ENCODE measurements at regions not wholly inside any gene's neighbourhood (a gene's known extent, or its start where the extent isn't known, plus 50 kb on each side); places are given as distances from the start of the nearest gene placed in this dataset.
"Not testable (repeated sequence)": the region's sequence is repeated elsewhere in the genome, so short reads cannot be mapped to it uniquely, and the experiment has no call there.

DNA sequence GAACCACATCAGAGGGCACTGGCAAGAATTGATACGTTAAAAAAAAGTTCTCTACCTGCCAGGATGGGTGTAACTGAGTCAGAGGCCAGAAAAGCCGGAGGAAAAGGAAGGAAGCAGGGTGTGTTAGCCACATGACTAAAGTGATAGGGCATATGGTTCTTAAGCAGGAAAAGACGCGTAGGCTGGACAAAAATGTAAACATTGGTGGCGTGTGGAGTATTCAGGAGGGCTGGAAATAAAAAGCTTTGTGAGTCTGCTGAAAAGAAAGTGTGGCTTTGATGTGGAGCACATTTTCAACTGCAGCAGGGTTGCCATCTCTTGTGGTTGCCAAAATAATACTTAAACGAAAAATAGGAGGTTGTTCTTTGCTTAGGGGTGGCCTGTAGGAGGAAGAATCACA lies 186.5 kb upstream of the RPL34 start:
- Mint-ChIP-seq H3K4me3 (no peak overlapping the region), H3K4me1 (no peaks in the 10 kb centered on the region), H3K27ac (no peak overlapping the region), H3K27me3 (no peaks in the 10 kb centered on the region), H3K9me3 (ENCODE audit: insufficient read depth) (no peaks in the 10 kb centered on the region)
- ChIA-PET POLR2A (no interaction called here), CTCF (no interaction called here)
- H2AFZ ChIP-seq (ENCODE audit: insufficient read depth, low read depth, low read length, poor library complexity, severe bottlenecking) = no peak overlapping the region
- H3K4me2 ChIP-seq (replicated peaks; ENCODE audit: low read depth, low read length, poor library complexity, severe bottlenecking) = no peak overlapping the region
- ATAC-seq (ENCODE audit: low read depth) = no peak
- H3K9me3 ChIP-seq (ENCODE audit: control extremely low read depth in 1 of 3, control insufficient read depth in 2 of 3, insufficient read depth in 1 of 3, low read length in 2 of 3) = no peaks in the 10 kb centered on the region
- H3K79me2 ChIP-seq (ENCODE audit: control insufficient read depth, insufficient read depth, low read length) = no peaks in the 10 kb centered on the region
- no peak for TF ChIP-seq EZH2 (IDR thresholded peaks at IDR 0.05; ENCODE audit: borderline replicate concordance, insufficient read depth, low read depth, low read length, poor library complexity, severe bottlenecking)
- TF ChIP-seq, protein P1, sequence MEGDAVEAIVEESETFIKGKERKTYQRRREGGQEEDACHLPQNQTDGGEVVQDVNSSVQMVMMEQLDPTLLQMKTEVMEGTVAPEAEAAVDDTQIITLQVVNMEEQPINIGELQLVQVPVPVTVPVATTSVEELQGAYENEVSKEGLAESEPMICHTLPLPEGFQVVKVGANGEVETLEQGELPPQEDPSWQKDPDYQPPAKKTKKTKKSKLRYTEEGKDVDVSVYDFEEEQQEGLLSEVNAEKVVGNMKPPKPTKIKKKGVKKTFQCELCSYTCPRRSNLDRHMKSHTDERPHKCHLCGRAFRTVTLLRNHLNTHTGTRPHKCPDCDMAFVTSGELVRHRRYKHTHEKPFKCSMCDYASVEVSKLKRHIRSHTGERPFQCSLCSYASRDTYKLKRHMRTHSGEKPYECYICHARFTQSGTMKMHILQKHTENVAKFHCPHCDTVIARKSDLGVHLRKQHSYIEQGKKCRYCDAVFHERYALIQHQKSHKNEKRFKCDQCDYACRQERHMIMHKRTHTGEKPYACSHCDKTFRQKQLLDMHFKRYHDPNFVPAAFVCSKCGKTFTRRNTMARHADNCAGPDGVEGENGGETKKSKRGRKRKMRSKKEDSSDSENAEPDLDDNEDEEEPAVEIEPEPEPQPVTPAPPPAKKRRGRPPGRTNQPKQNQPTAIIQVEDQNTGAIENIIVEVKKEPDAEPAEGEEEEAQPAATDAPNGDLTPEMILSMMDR (IDR thresholded peaks at IDR 0.05) = no peak
- no peaks in the 10 kb centered on the region for H4K20me1 ChIP-seq (ENCODE audit: control insufficient read depth, insufficient read depth, low read length, poor library complexity, severe bottlenecking)
- no peaks in the 10 kb centered on the region for H3K27me3 ChIP-seq (replicated peaks in 1 of 4; ENCODE audit: control extremely low read depth in 1 of 4, control insufficient read depth in 3 of 4, insufficient read depth in 4 of 4, low read length in 3 of 4)
- no peaks in the 10 kb centered on the region for H3K4me1 ChIP-seq (ENCODE audit: control insufficient read depth in 2 of 2, insufficient read depth in 2 of 2, low read length in 2 of 2)
- DNase-seq = no peak
- H3K9ac ChIP-seq (ENCODE audit: low read length) = no peak overlapping the region
- 19% methylated on average over 5 of the region's 6 CpGs for WGBS (ENCODE audit: insufficient coverage)
- H3K27ac ChIP-seq (ENCODE audit: low read length in 2 of 2) = no peak overlapping the region
- no peaks in the 10 kb centered on the region for H3K36me3 ChIP-seq (replicated peaks in 1 of 2; ENCODE audit: control extremely low read depth in 1 of 2, control insufficient read depth in 1 of 2, extremely low read depth in 1 of 2, insufficient read depth in 2 of 2, low read length in 1 of 2)
- H3K4me3 ChIP-seq (ENCODE audit: control extremely low read depth in 1 of 5, extremely low read depth in 1 of 5, insufficient read depth in 1 of 5, low read depth in 2 of 5, low read length in 4 of 5) = no peak overlapping the region
- intact Hi-C loops (cut with micrococcal nuclease) = no loop called here

DNA sequence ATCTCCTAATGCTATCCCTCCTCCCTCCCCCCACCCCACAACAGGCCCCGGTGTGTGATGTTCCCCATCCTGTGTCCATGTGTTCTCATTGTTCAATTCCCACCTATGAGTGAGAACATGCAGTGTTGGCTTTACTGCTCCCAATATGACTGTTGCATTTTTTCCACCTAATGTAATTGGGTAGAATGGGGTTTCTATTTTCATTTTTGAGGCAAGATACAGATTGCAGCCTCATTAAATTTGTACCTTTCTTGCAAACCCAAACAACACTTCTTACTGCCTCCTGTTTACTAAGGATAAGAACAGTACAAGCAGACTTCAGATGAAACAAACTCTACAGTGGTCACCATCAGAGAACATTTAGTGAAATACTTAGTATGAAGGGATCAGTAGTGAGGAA lies 187.0 kb upstream of the RPL34 start:
- no CpG with 5 or more reads among the region's 1 CpG for WGBS (ENCODE audit: insufficient coverage)
- H3K4me3 ChIP-seq (ENCODE audit: control extremely low read depth in 1 of 5, extremely low read depth in 1 of 5, insufficient read depth in 1 of 5, low read depth in 2 of 5, low read length in 4 of 5); H3K9me3 ChIP-seq (ENCODE audit: control extremely low read depth in 1 of 3, control insufficient read depth in 2 of 3, insufficient read depth in 1 of 3, low read length in 2 of 3); H2AFZ ChIP-seq (ENCODE audit: insufficient read depth, low read depth, low read length, poor library complexity, severe bottlenecking); H3K9me3 Mint-ChIP-seq (ENCODE audit: insufficient read depth); H3K9ac ChIP-seq (ENCODE audit: low read length); H3K36me3 ChIP-seq (replicated peaks in 1 of 2; ENCODE audit: control extremely low read depth in 1 of 2, control insufficient read depth in 1 of 2, extremely low read depth in 1 of 2, insufficient read depth in 2 of 2, low read length in 1 of 2); H3K79me2 ChIP-seq (ENCODE audit: control insufficient read depth, insufficient read depth, low read length); H3K27ac ChIP-seq (ENCODE audit: low read length in 2 of 2); H3K4me3 Mint-ChIP-seq; ATAC-seq (ENCODE audit: low read depth); H3K4me1 Mint-ChIP-seq; H3K27ac Mint-ChIP-seq; POLR2A ChIA-PET; H3K4me1 ChIP-seq (ENCODE audit: control insufficient read depth in 2 of 2, insufficient read depth in 2 of 2, low read length in 2 of 2); H3K27me3 Mint-ChIP-seq; H3K27me3 ChIP-seq (replicated peaks in 1 of 4; ENCODE audit: control extremely low read depth in 1 of 4, control insufficient read depth in 3 of 4, insufficient read depth in 4 of 4, low read length in 3 of 4); CTCF ChIA-PET; DNase-seq; H4K20me1 ChIP-seq (ENCODE audit: control insufficient read depth, insufficient read depth, low read length, poor library complexity, severe bottlenecking); H3K4me2 ChIP-seq (replicated peaks; ENCODE audit: low read depth, low read length, poor library complexity, severe bottlenecking); intact Hi-C loops (cut with micrococcal nuclease): not testable (repeated sequence)

Measured in B cell (primary cell).